ENCODE measurements at regions not wholly inside any gene's neighbourhood (a gene's known extent, or its start where the extent isn't known, plus 50 kb on each side); places are given as distances from the start of the nearest gene placed in this dataset.

- Histone ChIP-seq H3K4me3 (no peak overlapping the region), H3K9me3 (no peaks in the 10 kb centered on the region), H3K4me1 (replicated peaks) (no peaks in the 10 kb centered on the region), H3K36me3 (no peaks in the 10 kb centered on the region), H3K27me3 (replicated peaks; ENCODE audit: insufficient read depth) (no peaks in the 10 kb centered on the region), H3K27ac (no peak overlapping the region)
- intact Hi-C loops (cut with DNase I), result no loop called here
- WGBS, result 60% methylated on average over 7 of the region's 7 CpGs
- DNase-seq (ENCODE audit: low spot score), result no peak
- no peak for TF ChIP-seq CTCF (IDR thresholded peaks at IDR 0.05)
- TF ChIP-seq POLR2A (IDR thresholded peaks at IDR 0.05), result no peak
- TF ChIP-seq POLR2AphosphoS5 (IDR thresholded peaks at IDR 0.05), result no peak
These were observed 79.3 kb upstream of the TNS3 start for GRCh38 chr7:47661051-47661714.

- DNase-seq (ENCODE audit: low spot score), result no peak
- intact Hi-C loops (cut with DNase I), result no loop called here
- H3K4me1 ChIP-seq (replicated peaks), result no peaks in the 10 kb centered on the region
- H3K9me3 ChIP-seq, result no peaks in the 10 kb centered on the region
- H3K27ac ChIP-seq, result no peak overlapping the region
- H3K27me3 ChIP-seq (replicated peaks; ENCODE audit: insufficient read depth), result no peaks in the 10 kb centered on the region
- no peak overlapping the region for H3K4me3 ChIP-seq
- no peaks in the 10 kb centered on the region for H3K36me3 ChIP-seq
- WGBS, result 97% methylated on average over 12 of the region's 12 CpGs
- TF ChIP-seq POLR2AphosphoS5 (IDR thresholded peaks at IDR 0.05), result no peak
These were observed 78.0 kb upstream of the TNS3 start for GRCh38 chr7:47659664-47660462.

GRCh38 chr7:47658886-47659635, 77.2 kb upstream of the TNS3 start:
- no peaks in the 10 kb centered on the region for H3K27me3 ChIP-seq (replicated peaks; ENCODE audit: insufficient read depth)
- no peak for DNase-seq (ENCODE audit: low spot score)
- H3K4me1 ChIP-seq (replicated peaks), result no peaks in the 10 kb centered on the region
- no peaks in the 10 kb centered on the region for H3K9me3 ChIP-seq
- no peak overlapping the region for H3K4me3 ChIP-seq
- H3K27ac ChIP-seq, result no peak overlapping the region
- H3K36me3 ChIP-seq, result no peaks in the 10 kb centered on the region
- WGBS, result 91% methylated on average over 8 of the region's 8 CpGs
- TF ChIP-seq POLR2A (IDR thresholded peaks at IDR 0.05) (no peak), CTCF (IDR thresholded peaks at IDR 0.05) (no peak), POLR2AphosphoS5 (IDR thresholded peaks at IDR 0.05) (no peak)
- intact Hi-C loops (cut with DNase I), result no loop called here

- Histone ChIP-seq H3K36me3 (no peaks in the 10 kb centered on the region), H3K4me1 (replicated peaks) (no peaks in the 10 kb centered on the region), H3K4me3 (no peak overlapping the region), H3K9me3 (no peaks in the 10 kb centered on the region), H3K27ac (no peak overlapping the region), H3K27me3 (replicated peaks; ENCODE audit: insufficient read depth) (no peaks in the 10 kb centered on the region)
- 94% methylated on average over 8 of the region's 8 CpGs for WGBS
- TF ChIP-seq CTCF (IDR thresholded peaks at IDR 0.05), result no peak
- TF ChIP-seq POLR2A (IDR thresholded peaks at IDR 0.05), result no peak
- no peak for TF ChIP-seq POLR2AphosphoS5 (IDR thresholded peaks at IDR 0.05)
- intact Hi-C loops (cut with DNase I), result no loop called here
- no peak for DNase-seq (ENCODE audit: low spot score)
These were observed 75.2 kb upstream of the TNS3 start for GRCh38 chr7:47657126-47657525.

- Histone ChIP-seq H3K27me3 (replicated peaks; ENCODE audit: insufficient read depth) (no peaks in the 10 kb centered on the region), H3K9me3 (no peaks in the 10 kb centered on the region), H3K4me1 (replicated peaks) (no peaks in the 10 kb centered on the region), H3K36me3 (no peaks in the 10 kb centered on the region), H3K27ac (no peak overlapping the region), H3K4me3 (no peak overlapping the region)
- no peak for DNase-seq (ENCODE audit: low spot score)
- WGBS, result 88% methylated on average over 14 of the region's 14 CpGs
- intact Hi-C loops (cut with DNase I), result no loop called here
- TF ChIP-seq POLR2AphosphoS5 (IDR thresholded peaks at IDR 0.05), result no peak
- TF ChIP-seq POLR2A (IDR thresholded peaks at IDR 0.05), result no peak
- no peak for TF ChIP-seq CTCF (IDR thresholded peaks at IDR 0.05)
These were observed 72.9 kb upstream of the TNS3 start for GRCh38 chr7:47654672-47655298.
